ENCODE measurements at regions not wholly inside any gene's neighbourhood (a gene's known extent, or its start where the extent isn't known, plus 50 kb on each side); places are given as distances from the start of the nearest gene placed in this dataset.
"Not testable (repeated sequence)": the region's sequence is repeated elsewhere in the genome, so short reads cannot be mapped to it uniquely, and the experiment has no call there.

DNA sequence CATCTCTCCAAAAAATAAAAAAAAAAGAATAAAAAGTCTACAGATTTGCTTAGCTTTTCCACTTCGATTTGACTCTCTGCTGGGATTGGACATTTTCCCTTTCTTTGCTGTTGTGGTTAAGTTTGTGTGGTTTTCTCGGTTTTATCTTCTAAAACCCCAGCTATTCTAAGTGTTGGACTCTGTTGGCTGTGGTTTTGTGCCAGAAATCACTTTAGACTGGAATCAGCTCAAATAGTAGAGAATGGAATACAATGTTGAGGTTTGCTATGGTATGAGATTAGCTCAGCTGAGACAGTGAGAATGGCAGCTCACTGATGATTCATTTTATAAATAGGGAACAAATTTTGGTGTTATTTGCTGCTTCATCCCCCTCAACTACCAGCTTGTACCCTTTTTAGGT lies 116.0 kb downstream of the BUB3 start:
- peak; percentile 76 for DNase-seq (ENCODE audit: low spot score)

DNA sequence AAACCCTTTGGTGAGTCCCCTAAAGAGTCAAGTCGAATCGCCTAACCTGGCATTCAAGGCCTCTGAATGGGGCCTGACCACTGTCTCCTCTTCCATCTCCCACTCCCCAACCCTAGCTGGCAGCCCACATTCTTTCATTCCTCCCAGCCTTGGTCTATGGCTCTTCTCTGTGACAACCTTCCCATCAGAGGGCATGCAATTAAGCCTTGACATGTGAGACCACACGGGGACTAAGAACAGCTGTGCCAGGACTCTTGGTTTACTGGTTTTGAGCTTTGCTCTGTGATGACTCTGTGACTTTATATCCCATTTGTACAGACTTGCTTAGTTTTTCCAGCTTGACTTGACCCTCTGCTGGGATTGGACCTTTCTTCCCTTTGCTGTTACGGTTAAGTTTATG lies 116.6 kb downstream of the BUB3 start:
- DNase-seq (ENCODE audit: low spot score) = no peak

DNA sequence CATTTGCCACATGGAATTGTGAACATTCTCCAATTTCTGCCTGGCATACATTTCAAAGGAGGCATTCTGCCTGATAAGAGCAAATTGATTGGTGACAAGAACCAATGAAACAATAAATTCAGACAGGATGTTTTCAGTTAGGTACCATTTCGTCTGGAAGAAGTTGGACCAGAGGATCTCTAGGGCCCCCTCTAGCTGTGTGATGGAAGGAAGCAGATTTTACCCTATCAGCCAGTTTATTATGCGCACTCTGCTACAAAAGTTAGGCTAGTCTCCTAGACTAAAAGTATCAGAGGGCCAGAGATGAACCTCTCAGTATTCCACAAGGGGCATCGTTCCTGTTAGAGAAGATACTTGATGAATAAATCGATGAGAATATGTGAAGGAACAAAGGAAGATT lies 118.0 kb downstream of the BUB3 start:
- no peak for DNase-seq (ENCODE audit: low spot score)

DNA sequence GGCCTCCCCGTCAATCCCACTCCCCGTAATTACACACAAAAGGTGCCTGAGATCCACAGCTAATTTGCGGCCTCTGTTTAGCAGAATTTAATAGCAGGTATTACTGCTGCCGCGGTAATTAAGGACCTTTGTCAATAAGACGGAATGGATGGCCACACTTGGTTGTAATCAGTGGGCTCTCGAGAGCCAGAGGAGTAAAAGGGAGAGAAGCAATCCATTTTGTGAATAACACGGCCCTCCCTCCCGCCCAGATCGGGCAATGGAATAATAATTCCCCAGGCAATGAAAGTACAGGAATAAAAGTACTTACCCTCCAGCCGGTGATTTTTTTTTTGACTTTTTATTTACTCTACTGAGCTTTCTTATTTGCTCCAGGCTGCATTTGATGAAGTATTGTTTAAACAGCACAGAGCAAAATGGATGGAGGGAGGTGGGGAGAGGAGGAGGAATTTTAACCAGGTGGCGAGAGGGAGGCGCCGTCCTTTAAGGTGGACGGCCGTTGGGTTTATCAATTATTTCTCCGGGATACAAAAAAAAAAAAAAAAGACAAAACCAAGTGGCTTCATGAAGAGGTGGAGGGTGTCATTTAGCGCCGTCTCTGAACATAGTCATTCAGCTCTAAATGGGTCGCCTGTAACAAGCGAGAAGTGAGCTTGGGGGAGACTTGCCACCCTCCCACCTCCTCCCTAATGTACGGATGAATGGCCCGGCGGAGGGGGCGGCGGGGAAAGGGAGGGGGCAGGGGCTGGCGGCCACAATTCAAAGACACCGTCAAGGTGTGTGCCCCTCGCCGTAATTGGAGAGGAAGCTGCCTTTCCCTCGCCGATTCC lies 120.3 kb downstream of the BUB3 start:
- DNase-seq (ENCODE audit: low spot score) = no peak

DNA sequence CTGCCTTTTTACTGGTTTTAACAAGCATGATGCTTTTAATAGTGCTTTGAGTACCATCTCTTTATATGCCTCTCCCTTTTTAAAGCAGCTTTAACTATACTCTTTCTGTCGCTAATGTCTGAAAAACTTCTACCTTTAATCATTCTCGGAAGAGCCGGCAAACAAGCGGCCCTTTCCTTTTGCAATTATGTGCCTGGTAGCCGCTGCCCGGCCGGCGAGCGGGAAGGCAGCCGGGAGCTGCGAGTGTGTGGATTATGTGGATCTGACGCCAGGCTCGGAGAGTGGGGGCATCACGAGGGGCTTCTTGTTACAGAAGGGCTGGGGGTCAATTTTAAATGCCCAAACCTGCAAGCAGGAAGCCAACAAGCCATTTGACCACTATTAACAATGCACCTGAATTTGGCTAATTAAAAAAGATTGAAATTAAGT lies 120.9 kb downstream of the BUB3 start:
- DNase-seq (ENCODE audit: low spot score) = no peak

DNA sequence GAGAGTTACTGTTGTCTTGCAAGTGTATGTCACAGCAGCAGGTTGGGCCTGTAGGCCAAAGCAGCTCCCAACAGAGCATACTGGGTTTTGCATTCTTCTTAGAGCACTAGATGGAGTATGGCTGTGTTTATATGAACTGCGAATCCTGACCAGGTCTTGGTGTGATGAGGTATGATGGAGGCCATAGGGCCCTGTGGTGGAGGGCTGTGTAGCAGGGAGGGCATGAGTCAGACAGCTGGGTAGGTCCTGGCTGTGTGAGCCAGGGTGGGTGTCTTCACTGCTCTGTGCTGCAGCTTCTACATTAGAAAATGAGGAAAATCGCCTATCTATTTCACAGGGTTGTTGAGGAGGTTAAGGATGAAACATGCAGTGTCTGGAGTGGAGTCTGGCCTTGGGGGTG lies 124.2 kb downstream of the BUB3 start:
- DNase-seq (ENCODE audit: low spot score) = no peak

DNA sequence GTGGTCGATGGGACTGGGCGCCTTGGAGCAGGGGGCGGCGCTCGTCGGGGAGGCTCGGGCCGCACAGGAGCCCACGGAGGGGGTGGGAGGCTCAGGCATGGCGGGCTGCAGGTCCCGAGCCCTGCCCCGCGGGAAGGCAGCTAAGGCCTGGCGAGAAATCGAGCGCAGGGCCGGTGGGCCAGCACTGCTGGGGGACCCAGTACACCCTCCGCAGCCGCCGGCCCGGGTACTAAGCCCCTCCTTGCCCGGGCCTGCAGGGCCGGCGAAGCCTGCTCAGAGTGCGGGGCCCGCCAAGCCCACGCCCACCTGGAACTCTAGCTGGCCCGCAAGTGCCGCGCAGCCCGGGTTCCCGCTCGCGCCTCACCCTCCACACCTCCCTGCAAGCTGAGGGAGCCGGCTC lies 129.2 kb downstream of the BUB3 start:
- not testable (repeated sequence) for DNase-seq (ENCODE audit: low spot score)

DNA sequence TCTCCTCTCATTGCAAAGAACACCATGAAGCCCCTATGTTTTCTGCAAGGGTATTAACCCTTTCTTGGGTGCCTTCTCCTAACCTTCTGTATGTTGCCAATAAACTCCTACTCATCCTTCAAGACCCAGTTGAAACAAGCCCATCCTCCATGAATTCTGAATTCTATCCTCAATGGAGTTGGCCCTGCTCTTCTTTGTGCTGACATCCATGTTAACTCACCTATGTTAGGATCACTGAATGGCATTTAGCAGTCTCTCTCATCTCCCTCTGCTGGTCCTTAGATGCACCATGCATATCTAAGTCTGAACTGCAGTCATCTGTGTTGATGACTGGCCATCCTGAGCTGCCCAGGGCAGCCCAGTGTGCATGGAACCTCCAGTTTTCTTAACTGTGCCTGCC lies 129.8 kb downstream of the BUB3 start:
- no peak for DNase-seq (ENCODE audit: low spot score)

DNA sequence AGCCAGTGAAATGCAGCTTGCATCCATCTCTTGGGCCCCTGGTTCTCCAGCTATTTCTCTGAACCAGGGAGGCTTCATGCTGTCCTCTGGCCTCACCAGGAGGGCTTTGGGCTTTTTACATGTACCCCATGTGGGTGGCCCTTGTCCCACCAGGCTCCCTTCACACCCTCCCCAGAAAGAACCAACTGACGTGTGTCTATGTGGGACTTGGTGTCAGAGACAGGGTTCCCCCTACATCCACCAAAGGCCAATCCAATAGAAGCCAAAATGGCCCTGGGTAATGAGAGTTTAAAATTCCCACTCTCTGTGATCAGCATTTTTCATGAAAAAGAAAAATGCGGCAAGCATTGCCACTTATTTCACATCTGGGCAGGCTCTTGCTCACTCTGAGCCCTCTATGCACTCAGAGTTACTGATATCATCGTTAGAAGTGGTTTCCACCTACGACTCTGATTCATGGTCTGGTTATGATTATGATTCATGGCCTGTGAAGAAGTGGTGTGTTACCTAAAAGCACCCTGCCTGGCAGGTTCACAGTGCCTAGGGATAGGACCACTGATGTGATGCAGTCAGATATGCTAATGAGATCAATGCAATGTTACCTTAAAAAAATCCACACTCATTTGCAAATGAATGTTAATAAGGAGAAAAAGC lies 133.5 kb downstream of the BUB3 start:
- no peak for DNase-seq (ENCODE audit: low spot score)

DNA sequence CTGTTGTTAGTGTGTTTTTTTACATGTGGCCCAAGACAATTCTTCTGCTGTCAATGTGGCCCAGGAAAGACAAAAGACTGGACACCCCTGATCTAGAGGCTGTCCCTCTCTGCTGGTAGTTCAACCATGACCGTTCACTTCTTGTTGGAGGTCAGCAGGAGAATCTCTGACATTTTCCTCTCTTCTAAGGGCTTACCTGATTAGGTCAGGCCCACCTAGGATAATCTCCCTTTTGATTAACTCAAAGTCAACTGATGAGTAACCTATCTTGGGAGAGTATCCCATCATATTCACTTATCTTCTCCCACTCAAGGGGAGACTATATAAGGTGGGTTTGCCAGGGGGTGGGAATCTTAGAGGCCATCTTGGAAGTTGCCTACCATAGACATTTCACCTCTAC lies 135.2 kb downstream of the BUB3 start:
- DNase-seq (ENCODE audit: low spot score) = no peak

DNA sequence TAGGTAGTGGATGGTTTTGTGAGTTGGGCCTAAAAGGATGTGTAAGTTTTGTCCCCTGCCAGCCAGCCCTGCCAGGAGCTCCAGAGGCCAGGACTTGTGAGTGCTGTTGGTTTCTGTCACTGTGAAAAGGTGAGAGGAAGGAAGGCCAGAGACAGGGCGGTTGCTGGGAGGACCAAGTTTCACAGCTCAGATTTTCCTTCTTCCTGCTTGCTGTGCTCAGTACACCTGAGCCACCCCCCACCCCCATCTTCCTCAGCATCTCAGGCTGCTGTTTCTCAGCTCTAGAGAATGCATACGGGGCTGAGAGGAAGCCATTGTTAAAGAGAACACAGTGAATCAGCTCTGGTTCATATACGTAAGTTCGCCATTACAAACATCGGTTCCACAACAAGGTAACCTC lies 139.9 kb downstream of the BUB3 start:
- DNase-seq (ENCODE audit: low spot score) = no peak

DNA sequence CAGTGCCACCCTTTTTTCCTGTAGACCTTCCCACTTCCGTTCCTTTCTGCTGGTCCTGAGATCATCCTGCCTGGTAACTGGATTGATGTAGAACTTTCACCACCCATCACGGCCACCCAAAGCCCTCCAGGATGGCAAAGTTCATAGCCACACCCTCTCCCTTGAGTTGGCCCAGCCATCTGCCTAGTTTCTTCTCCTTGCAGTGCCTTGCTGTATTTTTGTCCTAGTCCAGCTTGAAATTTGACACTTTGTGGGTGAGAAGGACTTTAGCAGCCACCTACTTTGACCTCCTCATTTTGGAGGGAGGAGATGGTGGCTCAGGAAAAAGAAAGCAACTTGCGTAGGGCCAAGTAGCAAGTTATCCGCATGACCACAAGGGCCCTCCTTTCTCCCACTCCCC lies 140.7 kb downstream of the BUB3 start:
- DNase-seq (ENCODE audit: low spot score) = no peak

DNA sequence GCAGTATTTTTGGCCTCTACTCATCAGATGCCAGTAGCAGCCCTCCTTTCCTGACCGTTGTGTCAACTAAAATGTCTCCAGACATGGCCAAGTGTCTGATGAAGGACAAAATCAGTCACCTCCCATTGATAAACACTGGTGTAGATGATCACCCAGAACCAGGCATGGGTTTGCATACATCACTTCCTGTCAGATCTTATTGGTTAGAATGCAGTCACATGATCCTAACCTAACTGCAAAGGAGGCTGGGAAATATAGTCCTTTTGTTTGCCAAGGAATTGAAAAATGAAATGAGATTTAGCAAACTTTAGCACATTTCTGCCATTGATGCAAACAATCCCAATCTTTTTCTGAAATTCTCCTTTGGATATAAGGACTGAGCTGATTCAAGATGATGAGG lies 141.4 kb downstream of the BUB3 start:
- DNase-seq (ENCODE audit: low spot score) = no peak

DNA sequence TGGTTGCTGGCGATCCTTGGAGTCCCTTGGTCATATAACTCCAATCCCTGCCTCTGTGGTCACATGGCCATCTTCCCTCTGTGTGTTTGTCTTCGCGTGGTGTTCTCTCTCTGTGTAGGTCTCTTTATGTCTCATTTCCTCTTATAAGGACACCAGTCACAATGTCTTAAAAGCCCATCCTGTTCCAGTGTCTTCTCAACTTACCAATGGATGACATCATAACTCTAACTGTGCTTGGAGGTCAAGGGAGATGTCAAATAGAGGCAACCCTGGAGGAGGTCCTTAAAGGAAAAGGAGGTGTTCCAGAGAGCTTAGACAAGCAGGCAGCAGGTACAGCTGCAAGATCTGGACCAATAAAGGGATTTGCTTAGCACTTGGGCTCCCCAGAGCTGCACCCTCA lies 143.0 kb downstream of the BUB3 start:
- no peak for DNase-seq (ENCODE audit: low spot score)

DNA sequence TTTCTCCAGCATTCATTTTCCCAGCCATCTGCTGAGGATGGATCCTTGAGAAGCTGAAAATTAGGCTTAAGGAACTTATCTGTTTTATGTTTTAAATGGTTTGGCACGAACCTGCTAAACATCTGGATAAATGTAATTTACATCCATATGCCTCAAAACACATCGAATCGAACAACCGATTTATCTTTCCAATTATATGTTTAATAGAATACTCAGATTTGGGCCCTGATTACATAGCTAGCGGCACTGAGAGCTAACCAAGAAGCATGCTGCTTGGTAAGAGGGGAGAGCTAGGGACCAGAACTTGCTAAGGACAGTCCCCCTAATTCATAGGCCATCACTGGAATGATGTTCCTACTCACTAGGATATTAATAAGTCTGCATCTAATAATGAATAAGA lies 144.4 kb downstream of the BUB3 start:
- no peak for DNase-seq (ENCODE audit: low spot score)

DNA sequence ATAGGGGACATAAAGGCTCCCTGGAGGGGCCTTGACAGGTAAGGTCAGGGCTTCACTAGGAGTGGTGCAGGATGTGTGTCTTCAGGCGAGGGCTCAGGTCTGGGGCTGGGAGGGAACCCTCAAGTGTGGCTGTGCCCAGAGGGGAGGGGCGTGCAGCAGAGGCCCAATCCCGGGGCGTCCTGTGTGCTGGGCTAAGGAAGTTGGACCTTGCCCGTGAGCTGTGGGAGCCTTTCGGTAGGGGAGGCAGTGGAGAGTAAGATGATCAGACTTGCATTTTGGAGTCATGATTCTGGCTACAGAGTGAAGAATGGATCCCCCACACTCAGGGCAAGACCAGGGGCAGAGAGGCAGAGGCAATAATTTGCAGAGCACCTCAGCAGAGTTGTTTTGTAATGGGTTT lies 145.4 kb downstream of the BUB3 start:
- no peak for DNase-seq (ENCODE audit: low spot score)

DNA sequence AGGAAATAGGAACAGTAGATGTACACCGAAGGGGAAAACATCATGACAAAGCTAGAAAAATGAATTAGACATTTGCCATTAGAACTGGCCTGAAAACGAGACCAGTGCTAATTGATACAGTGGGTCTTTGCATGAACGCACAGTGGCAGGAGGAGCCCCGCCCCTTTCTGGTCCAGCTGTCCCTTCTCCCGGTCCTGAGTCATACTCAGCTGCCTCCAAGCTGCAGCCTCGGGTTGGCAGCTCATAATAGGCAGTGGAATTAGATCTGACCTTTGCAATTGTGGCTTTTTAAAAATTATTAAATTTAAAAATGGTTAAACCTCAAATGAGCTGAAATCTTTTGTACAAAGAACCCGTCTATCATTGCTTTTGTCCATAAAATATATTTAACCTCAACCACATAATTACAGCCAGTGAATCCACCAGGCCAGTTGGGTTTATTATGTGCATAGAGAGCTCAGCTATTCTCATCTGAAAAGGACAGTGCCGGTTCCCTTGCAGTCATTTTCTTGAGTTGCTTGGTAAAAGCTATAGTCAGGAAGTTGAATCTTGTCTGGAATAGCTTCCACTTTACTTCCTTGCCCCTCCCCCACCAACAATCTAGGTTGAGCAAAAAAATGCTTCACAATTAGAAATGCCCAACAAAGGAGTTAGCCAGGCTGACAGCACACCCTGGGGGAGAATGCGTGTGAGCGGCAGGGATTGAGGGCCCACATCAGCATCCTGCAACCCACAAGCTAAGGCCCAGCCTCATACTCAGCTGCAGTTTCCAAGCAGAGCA lies 147.1 kb downstream of the BUB3 start:
- peak; percentile 62 for DNase-seq (ENCODE audit: low spot score)

DNA sequence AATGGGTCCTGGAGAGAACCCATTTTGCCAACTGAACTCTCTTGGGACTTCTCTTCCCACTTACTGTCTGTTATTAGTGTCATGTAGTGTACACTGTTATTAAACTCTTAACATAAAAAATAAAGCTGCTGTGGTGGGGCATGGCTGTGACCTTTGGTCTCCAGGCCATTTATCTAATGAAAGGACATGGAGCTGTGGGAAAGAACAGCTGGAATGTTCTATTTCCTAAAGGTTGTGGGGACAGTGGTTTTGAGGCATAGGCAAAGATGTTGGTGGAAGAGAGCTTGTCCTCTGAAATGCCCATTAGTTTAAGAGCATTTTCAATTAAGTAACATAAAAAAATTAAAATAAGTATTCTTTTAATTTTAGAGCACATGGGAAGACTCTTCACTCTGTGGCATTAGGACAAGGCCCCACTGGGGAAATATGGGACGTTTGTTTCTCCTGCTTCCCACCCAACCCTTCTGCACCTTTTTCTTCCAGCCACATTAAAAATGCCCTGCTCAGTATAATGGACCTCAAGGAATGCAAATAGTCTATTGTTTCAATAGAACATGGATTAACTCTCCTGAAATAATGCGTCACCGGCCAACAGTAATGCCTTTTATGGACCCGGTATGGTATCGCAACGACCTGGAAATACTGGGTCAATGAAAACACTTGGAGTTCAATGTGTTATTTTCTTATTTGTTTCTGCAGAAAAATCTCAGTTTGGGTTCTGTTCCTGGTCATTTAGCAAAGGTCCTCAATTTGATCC lies 149.6 kb downstream of the BUB3 start:
- DNase-seq (ENCODE audit: low spot score) = no peak

DNA sequence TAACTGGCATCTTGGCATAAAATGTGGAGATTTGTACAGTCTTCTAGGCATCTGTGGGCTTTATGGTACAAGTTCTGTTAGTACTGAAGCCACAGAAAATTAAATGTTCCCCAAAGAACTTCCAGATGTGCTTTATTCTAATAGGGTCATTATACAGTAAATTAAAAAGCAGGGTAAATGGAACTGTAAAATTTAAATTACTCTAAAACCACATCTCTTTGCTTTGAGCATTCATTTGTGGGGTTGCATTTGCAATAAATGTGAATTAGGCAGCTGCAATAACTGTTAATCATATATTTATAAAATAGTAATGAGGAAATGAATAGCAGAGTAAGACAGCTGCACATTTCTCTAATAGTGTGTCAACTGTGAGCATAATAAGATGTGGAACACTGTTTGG lies 151.5 kb downstream of the BUB3 start:
- DNase-seq (ENCODE audit: low spot score) = no peak

DNA sequence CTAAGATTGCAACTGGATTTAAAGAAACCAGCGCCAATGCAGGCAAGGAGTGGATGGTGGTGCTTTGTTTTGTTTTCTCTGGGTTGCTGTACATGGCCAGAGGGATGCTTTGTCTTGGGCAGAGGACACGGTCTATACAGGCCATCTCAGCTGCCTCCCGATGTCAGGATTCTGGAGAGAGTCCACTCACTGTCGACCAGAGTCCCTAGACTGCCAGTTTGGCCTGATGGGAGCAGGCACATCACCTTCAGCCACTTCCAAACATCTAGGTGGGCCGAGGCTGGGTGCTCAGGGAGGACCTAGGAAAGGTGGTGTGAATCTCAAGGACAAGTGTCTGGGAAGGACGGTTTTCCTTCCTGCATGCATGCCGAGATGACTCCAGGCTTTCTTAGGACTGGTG lies 152.1 kb downstream of the BUB3 start:
- DNase-seq (ENCODE audit: low spot score) = no peak

DNA sequence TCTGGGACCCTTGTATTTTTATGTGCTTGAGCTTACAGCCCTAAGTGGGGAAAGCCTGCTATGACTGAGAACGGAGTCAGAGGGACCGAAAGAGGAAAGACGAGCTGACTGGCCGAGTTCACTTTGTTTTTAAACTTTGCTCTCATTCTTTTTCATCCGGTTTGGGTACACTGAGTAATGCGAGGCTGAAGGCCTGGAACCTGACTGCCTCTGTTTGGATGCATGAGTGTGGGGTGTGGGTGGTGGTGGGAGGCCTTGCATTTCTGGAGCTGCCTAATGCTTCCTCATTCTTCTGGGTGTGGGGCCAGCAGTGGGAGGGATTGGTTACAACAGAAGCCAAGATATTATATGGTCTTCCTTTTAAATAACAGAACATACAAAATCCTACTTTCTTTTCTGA lies 155.5 kb downstream of the BUB3 start:
- DNase-seq (ENCODE audit: low spot score) = no peak

DNA sequence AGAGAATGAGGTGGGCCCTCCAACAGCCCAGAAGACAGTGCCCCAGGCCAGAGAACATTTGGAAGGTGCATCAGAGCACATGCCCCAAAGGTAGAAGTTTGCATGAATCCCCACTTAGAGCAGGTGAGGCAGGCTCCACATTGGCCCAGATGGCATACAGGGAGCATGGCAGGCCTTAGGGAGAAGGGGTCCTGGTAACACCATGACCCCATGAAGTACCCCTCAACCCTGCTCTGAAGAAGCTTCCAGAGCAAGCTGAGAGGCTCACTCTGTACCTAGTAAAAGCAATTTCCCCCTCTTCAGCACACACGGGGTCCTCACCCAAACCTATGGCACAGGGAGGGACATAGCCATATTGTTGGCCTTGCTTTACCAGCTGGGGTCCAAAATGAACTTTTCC lies 162.6 kb downstream of the BUB3 start:
- no peak for DNase-seq (ENCODE audit: low spot score)
